ENCODE measurements at regions not wholly inside any gene's neighbourhood (a gene's known extent, or its start where the extent isn't known, plus 50 kb on each side); places are given as distances from the start of the nearest gene placed in this dataset.

DNA sequence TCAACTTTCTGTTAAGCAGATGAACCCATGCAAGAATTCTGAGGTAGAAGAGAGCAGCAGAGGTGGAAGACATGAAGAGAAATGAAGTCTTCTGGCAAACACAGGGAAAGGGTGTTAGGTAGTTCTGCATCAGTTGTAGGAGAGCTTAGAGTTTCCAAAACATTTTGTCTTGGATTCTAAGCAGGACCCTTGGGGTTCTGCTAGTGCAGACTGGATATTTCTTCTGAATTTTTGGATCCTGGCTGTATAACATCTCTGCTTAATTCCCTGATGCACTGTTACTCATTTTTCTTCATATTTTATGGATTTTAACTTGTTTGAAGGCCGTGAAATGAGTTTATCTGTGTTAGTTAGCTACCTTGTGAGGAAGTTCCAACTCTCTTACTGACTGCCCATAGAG is 208.7 kb upstream of the SLC35G4 start:
- DNase-seq: no peak
- H3K4me1 ChIP-seq: no peaks in the 10 kb centered on the region
- intact Hi-C loops (cut with DNase I; ENCODE audit: low total_unique reads): no loop called here
- H3K36me3 ChIP-seq: no peaks in the 10 kb centered on the region
- H3K27ac ChIP-seq: no peak overlapping the region
- no peak overlapping the region for H3K4me3 ChIP-seq
- no peak for TF ChIP-seq POLR2AphosphoS5 (IDR thresholded peaks at IDR 0.05)
- no peak for TF ChIP-seq POLR2A (IDR thresholded peaks at IDR 0.05)
- TF ChIP-seq, protein P1, sequence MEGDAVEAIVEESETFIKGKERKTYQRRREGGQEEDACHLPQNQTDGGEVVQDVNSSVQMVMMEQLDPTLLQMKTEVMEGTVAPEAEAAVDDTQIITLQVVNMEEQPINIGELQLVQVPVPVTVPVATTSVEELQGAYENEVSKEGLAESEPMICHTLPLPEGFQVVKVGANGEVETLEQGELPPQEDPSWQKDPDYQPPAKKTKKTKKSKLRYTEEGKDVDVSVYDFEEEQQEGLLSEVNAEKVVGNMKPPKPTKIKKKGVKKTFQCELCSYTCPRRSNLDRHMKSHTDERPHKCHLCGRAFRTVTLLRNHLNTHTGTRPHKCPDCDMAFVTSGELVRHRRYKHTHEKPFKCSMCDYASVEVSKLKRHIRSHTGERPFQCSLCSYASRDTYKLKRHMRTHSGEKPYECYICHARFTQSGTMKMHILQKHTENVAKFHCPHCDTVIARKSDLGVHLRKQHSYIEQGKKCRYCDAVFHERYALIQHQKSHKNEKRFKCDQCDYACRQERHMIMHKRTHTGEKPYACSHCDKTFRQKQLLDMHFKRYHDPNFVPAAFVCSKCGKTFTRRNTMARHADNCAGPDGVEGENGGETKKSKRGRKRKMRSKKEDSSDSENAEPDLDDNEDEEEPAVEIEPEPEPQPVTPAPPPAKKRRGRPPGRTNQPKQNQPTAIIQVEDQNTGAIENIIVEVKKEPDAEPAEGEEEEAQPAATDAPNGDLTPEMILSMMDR (IDR thresholded peaks at IDR 0.05 in 8 of 11, conservative IDR thresholded peaks at IDR 0.05 in 3 of 11): no peak
- H3K27me3 ChIP-seq (replicated peaks in 1 of 7): no peaks in the 10 kb centered on the region
- H3K9me3 ChIP-seq: no peaks in the 10 kb centered on the region
- WGBS, 5 donors: 59 to 86% (median 70%) methylated on average over 1 of the region's 1 CpG

GRCh38 chr18:11398625-11399024 is 210.8 kb upstream of the SLC35G4 start:
- H3K4me3 ChIP-seq: no peak overlapping the region
- H3K27ac ChIP-seq: no peak overlapping the region
- no peak for DNase-seq
- TF ChIP-seq POLR2A (IDR thresholded peaks at IDR 0.05) (no peak), POLR2AphosphoS5 (IDR thresholded peaks at IDR 0.05) (no peak)
- TF ChIP-seq, protein P1 (IDR thresholded peaks at IDR 0.05 in 8 of 11, conservative IDR thresholded peaks at IDR 0.05 in 3 of 11): no peak
- no peaks in the 10 kb centered on the region for H3K36me3 ChIP-seq
- intact Hi-C loops (cut with DNase I; ENCODE audit: low total_unique reads): no loop called here
- H3K9me3 ChIP-seq: no peaks in the 10 kb centered on the region
- H3K27me3 ChIP-seq (replicated peaks in 1 of 7): no peaks in the 10 kb centered on the region
- 76 to 85% (median 83%) methylated on average over 3 of the region's 3 CpGs for WGBS, 5 donors
- H3K4me1 ChIP-seq: no peaks in the 10 kb centered on the region

DNA sequence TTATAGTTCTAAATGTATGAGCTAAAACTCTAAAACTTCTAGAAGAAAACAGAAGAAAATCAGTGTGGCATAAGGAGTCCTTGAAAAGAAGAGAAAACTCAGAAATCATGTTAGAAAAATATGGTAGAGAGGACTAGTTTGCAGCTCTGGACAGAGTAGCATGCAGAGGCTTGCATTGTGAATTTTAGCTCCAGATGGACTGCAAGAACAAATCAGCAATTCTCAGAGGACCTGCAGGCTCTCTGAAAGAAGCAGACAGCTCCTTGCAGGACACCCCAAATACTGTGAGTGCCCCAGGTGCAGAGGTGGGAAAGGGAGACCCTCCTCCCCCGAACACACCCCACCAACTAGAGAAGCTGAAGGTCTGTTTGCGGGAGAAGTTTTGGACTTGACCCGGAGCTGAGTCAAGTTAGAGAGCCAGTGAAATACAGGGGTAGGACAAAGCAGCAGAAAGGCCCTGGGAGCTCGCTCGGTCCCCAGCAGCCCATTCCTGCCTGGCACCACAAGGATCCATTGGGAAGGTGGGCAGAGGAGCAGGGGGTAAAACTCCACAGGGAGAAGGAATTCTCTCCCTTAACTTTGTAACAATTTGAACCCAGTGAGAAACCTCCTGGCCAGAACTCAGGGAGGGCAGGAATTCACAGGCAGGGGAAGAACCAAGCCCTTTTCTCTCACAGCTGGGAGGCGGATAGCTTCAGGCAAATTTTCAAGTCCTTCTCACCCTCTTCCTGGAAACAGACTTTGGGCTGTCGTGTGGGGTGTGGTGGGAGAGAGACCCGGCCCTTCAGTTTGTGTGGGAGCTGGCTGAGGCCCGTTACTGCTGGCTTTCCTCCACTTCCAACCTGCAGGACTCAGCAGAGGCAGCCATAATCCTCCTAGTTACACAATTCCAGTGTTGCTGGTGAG is 216.2 kb upstream of the SLC35G4 start:
- WGBS, 5 donors: 62 to 87% (median 80%) methylated on average over 8 to 9 of the region's 9 CpGs
- no peak for DNase-seq
- intact Hi-C loops (cut with DNase I; ENCODE audit: low total_unique reads): no loop called here
- Histone ChIP-seq H3K27ac (no peak overlapping the region), H3K4me1 (no peaks in the 10 kb centered on the region), H3K27me3 (replicated peaks in 1 of 7) (no peaks in the 10 kb centered on the region), H3K4me3 (no peak overlapping the region), H3K9me3 (no peaks in the 10 kb centered on the region), H3K36me3 (no peaks in the 10 kb centered on the region)
- no peak for TF ChIP-seq POLR2A (IDR thresholded peaks at IDR 0.05)
- no peak for TF ChIP-seq POLR2AphosphoS5 (IDR thresholded peaks at IDR 0.05)
- TF ChIP-seq, protein P1 (IDR thresholded peaks at IDR 0.05 in 8 of 11, conservative IDR thresholded peaks at IDR 0.05 in 3 of 11): no peak

DNA sequence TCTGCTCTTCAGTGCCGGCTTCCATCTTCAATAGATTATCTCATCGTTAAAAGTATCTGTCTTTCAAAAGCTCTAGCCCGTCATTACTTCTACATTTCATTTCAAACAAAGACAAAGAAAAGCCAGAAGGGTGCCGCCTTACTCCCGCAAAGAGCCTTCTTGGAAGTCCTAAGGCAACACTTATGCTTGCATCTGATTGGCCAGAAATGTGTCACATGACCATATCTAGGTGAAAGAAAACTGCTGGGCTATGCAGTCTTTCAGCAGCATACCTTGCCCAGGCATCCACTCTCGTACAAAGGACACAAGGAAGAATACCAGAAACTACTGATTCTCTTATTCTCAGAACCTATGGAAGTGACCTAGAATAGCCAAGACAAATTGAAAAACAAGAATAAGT is 217.1 kb upstream of the SLC35G4 start:
- Histone ChIP-seq H3K27ac (no peak overlapping the region), H3K36me3 (no peaks in the 10 kb centered on the region), H3K4me3 (no peak overlapping the region), H3K4me1 (no peaks in the 10 kb centered on the region), H3K27me3 (replicated peaks in 1 of 7) (no peaks in the 10 kb centered on the region), H3K9me3 (no peaks in the 10 kb centered on the region)
- no peak for TF ChIP-seq POLR2AphosphoS5 (IDR thresholded peaks at IDR 0.05)
- no peak for DNase-seq
- WGBS, 5 donors: 80 to 88% (median 83%) methylated on average over 6 of the region's 6 CpGs
- intact Hi-C loops (cut with DNase I; ENCODE audit: low total_unique reads): no loop called here
